ENCODE measurements at regions not wholly inside any gene's neighbourhood (a gene's known extent, or its start where the extent isn't known, plus 50 kb on each side); places are given as distances from the start of the nearest gene placed in this dataset.

GRCh38 chr2:189350540-189351209 lies 90.6 kb upstream of the WDR75 start:
- no peak for TF ChIP-seq EZH2 (IDR thresholded peaks at IDR 0.05; ENCODE audit: insufficient read depth, poor library complexity, severe bottlenecking)
- TF ChIP-seq EZH2phosphoT487 (IDR thresholded peaks at IDR 0.05; ENCODE audit: insufficient read depth, low read depth), result peak; percentile 95

All from GM23248 (cell line).